Right renal cortex interstitium (tissue), 3 donors: ENCODE measurements at regions not wholly inside any gene's neighbourhood (a gene's known extent, or its start where the extent isn't known, plus 50 kb on each side); places are given as distances from the start of the nearest gene placed in this dataset.
"Not testable (repeated sequence)": the region's sequence is repeated elsewhere in the genome, so short reads cannot be mapped to it uniquely, and the experiment has no call there.

ENCODE experiments used
- DNase-seq, 3 donors: peaks; one replicate each; pipeline ENCODE4 v3.0.0-alpha.2; 2013; ENCODE audit warnings: low read depth in 3 of 3, low spot score in 2 of 3

DNA sequence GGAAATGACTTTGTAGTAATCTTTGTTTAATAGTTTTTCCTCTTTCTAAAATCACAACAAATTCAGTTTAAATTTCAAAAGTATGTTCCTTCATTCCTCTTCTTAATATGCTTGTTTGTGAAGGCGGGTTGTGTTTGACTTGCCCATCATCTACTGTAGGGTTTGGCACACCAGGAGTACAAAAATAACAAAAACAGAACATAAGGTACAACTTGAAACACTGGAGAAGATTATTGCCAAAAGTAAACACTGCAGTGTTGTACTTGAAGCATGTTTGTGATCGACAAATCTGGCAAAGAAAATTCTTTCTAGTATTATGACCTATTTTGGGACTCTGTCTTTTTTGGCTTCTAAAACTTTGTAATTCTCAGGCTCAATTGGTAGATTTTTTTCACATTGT, 518.6 kb downstream of the SLITRK5 start:
- no peak for DNase-seq

DNA sequence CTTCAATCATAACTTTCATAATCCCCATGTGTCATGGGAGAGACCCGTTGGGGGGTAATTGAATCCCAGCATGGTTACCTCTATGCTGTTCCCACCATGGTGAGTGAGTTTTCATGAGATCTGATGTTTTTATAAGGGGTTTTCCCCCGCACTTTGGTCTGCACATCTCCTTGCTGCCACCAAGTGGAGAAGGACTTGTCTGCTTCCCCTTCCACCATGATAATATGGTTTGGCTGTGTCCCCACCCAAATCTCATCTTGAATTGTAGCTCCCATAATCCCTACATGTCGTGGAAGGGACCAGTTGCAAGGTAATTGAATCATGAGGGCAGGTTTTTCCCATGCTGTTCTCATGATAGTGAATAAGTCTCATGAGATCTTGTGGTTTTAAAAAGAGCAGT, 524.9 kb downstream of the SLITRK5 start:
- no peak for DNase-seq

DNA sequence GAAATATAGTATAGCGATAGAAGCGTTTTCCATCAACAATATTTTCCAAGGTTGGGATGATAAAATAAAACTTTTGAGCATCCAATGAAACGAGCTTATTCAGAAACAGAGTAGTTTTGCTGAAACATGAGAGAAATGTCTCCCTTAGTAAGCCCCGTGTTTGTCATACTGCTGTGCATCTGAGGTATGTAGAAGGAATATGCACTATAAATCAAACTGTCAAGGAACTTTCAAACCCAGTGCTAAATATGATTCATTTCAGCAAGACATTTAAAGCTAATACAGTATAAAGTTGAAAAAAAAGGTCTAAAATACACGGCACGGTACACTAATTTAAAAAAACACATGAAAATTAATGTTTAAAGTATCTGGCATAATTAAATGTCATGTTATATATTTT, 546.2 kb downstream of the SLITRK5 start:
- DNase-seq, result no peak

DNA sequence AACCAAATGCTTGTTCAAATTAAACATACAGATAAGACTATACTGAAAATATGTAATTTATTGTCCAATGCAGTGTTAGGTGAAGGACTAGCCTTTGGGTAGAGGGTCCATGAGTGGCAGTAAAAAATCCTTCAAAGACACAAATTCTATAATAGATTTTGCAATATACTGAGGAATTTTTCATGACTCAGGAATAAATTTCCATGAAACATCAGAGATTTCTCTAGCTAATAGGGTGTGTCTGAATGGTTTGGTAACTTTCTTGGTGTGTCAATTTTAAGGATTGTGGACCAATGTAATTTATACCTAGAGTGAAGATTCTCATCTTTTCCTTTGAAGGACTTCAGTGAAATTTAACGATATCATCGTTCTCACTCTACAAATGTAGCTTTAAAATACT, 546.7 kb downstream of the SLITRK5 start:
- DNase-seq, result no peak

DNA sequence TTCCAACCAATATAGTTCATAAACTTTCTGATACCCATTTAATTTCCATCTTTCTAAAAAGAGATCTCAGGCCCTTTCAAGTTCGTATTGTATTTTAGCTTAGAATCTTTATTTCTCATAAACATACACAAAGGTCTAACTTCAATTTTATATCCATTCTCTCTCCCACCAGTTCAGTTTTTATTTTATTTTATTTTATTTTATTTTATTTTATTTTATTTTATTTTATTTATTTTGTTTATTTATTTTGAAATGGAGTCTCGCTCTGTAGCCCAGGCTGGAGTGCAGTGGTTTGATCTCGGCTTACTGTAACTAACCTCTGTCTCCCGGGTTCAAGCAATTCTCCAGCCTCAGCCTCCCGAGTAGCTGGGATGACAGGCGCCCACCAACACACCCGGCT, 552.8 kb downstream of the SLITRK5 start:
- DNase-seq, result no peak

- no peak for DNase-seq
These were observed 564.3 kb downstream of the SLITRK5 start for GRCh38 chr13:88235441-88235840.

DNA sequence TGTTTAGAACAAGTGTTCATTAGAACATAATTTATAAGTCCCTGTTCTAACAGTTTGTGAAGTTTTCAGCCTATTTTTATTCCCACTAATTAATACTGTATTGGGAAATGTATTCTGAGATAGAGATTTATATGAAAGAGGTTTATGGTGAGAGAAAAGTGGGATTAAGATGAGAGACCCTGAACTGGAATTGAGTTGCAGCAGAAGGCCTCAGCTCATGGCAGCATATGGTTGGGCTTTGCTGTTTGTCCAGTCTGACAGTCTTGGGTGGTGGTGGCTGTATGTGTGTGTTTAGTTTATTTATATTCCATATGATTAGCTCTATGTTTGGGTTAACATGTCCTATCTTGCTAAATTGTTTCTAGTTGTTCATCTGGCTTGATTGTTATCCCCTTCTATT, 575.1 kb downstream of the SLITRK5 start:
- DNase-seq, result no peak

DNA sequence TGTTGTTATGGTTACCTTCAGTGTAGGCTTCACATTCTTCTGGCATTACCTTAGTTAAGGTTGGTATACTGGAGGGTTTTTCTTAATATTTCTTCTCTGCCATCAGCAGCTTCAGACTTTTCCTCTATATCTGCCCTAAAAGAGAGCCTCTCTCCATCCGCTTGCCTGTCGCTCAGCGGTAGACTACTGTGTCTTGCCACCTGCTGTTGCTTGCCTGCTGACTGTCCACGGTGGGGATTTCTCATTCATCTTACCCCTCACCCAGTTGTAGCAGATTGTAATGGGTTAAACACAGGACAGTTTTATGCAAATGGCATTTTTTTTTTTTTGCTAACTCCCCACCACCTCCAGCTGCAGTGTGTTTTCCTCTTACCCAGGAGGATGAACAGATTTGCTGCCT, 577.2 kb downstream of the SLITRK5 start:
- DNase-seq, result no peak

GRCh38 chr13:88257706-88258105, 586.5 kb downstream of the SLITRK5 start:
- no peak for DNase-seq

GRCh38 chr13:88263808-88264207, 592.6 kb downstream of the SLITRK5 start:
- DNase-seq, result no peak

DNA sequence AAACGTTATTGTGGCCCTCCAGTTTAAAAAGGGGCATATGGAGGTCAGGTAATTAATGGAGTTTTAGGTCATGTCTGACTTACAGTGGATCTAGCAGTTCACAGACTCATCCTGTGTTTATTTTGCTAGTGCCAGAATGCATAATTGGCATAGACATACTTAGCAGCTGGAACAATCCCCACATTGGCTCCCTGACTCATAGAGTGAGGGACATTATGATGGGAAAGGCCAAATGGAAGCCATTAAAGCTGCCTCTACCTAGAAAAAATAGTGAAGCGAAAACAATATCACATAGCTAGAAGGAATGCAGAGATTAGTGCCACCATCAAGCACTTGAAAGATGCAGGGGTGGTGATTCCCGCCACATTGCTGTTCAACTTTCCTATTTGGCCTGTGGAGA, 610.7 kb downstream of the SLITRK5 start:
- DNase-seq, result no peak

DNA sequence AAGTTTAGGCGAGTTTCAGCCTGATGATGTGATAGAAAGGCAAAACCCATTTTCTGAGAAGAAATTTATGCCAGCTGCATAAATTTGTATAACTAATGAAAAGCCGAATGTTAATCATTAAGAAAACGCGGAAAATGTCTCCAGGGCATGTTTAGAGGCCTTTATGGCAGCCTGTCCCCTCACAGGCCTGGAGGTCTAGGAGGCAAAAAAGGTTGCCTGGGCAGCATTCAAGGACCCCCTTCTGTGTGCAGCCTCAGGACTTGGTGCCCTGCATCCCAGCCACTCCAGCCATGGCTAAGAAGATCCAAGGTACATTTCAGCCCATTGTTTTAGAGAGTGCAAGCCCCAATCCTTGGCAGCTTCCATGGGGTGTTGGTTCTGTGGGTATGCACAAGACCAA, 614.2 kb downstream of the SLITRK5 start:
- DNase-seq, result no peak

- DNase-seq, result no peak
These were observed 617.2 kb downstream of the SLITRK5 start for GRCh38 chr13:88288326-88288725.

GRCh38 chr13:88291731-88292130, 620.6 kb downstream of the SLITRK5 start:
- not testable (repeated sequence) for DNase-seq

- no peak for DNase-seq
These were observed 623.2 kb downstream of the SLITRK5 start for GRCh38 chr13:88294368-88294767.

GRCh38 chr13:88303157-88303556, 632.0 kb downstream of the SLITRK5 start:
- no peak for DNase-seq

DNA sequence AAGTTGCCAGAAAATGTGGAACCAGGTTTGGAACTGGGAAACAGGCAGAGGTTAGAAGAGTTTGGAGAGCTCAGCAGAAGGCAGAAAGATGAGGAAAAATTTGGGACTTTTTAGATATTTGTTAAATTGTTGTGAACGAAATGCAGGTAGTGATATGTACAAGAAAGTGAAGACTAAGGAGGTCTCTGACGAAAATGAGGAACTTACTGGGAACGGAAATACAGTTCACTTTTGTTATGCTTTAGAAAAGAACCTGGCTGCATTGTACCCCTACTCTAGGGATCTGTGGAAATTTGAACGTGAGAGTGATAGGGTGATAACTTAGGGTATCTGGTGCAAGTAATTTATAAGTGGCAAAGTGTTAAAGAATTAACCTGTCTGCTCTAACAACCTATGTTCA, 632.4 kb downstream of the SLITRK5 start:
- no peak for DNase-seq

DNA sequence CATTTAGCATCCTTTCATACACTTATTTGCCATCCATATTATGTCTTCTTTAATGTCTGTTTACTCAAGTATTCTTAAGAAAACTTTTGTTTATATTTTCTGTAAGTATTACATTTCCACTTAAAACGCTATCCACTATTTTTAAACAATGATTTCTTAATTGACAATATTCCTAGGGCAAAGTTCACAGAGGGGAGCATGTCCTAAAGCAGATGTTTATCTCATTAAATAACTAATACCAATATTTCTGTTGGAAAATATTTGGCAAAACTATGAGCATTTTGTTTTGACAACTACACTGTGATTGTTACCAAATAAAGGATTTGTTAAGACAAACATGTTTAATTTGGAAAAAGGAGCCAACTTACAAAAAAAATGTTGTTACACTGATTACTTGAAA, 643.3 kb downstream of the SLITRK5 start:
- no peak for DNase-seq

GRCh38 chr13:88329066-88329465, 657.9 kb downstream of the SLITRK5 start:
- no peak for DNase-seq

- DNase-seq, result peak in 2 of 3 donors; percentile 1 to 16
These were observed 668.1 kb downstream of the SLITRK5 start for GRCh38 chr13:88339271-88339741.

GRCh38 chr13:88345171-88345847, 674.1 kb downstream of the SLITRK5 start:
- DNase-seq, result no peak

GRCh38 chr13:88360761-88361160, 689.6 kb downstream of the SLITRK5 start:
- DNase-seq, result no peak

DNA sequence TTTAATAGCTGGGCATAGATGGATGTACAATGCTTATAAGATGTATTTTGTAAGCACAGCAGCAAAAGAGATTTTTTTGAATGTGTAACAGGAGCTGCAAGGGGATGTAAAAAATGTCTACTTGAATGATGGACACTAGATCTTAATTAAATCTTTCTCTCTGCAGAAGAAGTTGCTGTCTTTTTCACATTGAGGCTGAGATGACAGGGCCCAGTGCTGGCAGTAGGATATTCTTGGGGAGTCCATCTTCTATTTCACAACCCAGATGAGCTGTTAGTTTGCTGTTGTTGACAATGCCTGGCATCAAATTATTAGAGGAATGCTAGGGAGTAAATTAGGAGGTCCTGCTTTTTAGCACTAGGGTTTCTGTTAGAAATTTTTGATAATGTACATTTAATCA, 698.7 kb downstream of the SLITRK5 start:
- DNase-seq, result peak in 1 of 3 donors; percentile 7
